Vagina (tissue), 2 donors: ENCODE measurements at regions not wholly inside any gene's neighbourhood (a gene's known extent, or its start where the extent isn't known, plus 50 kb on each side); places are given as distances from the start of the nearest gene placed in this dataset.

Experiments used
- CTCF ChIP-seq, 3 experiments: fragments of 450-650 bp in 2 of 3; fragments of 200-600 bp in 1 of 3; sonication (generic) in 1 of 3; IDR thresholded peaks; one replicate each; pipeline ENCODE4 v1.5.1; 2017 to 2019; ENCODE audit warnings: antibody characterized with exemption in 3 of 3, mild to moderate bottlenecking in 2 of 3, moderate library complexity in 2 of 3
- POLR2A ChIP-seq, 2 donors: fragments of 450-650 bp; IDR thresholded peaks; one replicate each; pipeline ENCODE4 v1.6.1; 2017; ENCODE audit warnings: antibody characterized with exemption in 2 of 2, mild to moderate bottlenecking in 2 of 2, moderate library complexity in 2 of 2
- POLR2AphosphoS5 ChIP-seq, 2 donors: sonication (generic); formaldehyde crosslinking; IDR thresholded peaks; one replicate each; pipeline ENCODE4 v1.9.0; 2017; ENCODE audit warnings: antibody characterized with exemption in 2 of 2, mild to moderate bottlenecking in 2 of 2, low read depth in 1 of 2; ENCODE audit not compliant: insufficient read depth in 1 of 2

- TF ChIP-seq CTCF (IDR thresholded peaks at IDR 0.05), result no peak
- peak in 1 of 2 donors; percentile 83 for TF ChIP-seq POLR2AphosphoS5 (IDR thresholded peaks at IDR 0.05; ENCODE audit: insufficient read depth in 1 of 2, low read depth in 1 of 2)
- no peak for TF ChIP-seq POLR2A (IDR thresholded peaks at IDR 0.05)
Measured at GRCh38 chr13:44224450-44225149, 149.0 kb upstream of the SERP2 start.
